ENCODE measurements at regions not wholly inside any gene's neighbourhood (a gene's known extent, or its start where the extent isn't known, plus 50 kb on each side); places are given as distances from the start of the nearest gene placed in this dataset.

- WGBS, 2 donors, result 62 to 87% methylated on average over 4 of the region's 4 CpGs
These were observed 190.6 kb downstream of the RAD51AP2 start for GRCh38 chr2:17327649-17328048.

GRCh38 chr2:17326717-17327116, 191.5 kb downstream of the RAD51AP2 start:
- no peaks in the 10 kb centered on the region for H3K36me3 ChIP-seq
- no peak for DNase-seq (ENCODE audit: low spot score in 2 of 2)
- no peaks in the 10 kb centered on the region for H3K27me3 ChIP-seq
- 65 to 80% methylated on average over 2 of the region's 2 CpGs for WGBS, 2 donors
- no peaks in the 10 kb centered on the region for H3K4me1 ChIP-seq
- H3K27ac ChIP-seq, result no peak overlapping the region
- no peak for TF ChIP-seq POLR2A (IDR thresholded peaks at IDR 0.05)
- no peak for TF ChIP-seq EP300 (IDR thresholded peaks at IDR 0.05)
- TF ChIP-seq, protein P1, sequence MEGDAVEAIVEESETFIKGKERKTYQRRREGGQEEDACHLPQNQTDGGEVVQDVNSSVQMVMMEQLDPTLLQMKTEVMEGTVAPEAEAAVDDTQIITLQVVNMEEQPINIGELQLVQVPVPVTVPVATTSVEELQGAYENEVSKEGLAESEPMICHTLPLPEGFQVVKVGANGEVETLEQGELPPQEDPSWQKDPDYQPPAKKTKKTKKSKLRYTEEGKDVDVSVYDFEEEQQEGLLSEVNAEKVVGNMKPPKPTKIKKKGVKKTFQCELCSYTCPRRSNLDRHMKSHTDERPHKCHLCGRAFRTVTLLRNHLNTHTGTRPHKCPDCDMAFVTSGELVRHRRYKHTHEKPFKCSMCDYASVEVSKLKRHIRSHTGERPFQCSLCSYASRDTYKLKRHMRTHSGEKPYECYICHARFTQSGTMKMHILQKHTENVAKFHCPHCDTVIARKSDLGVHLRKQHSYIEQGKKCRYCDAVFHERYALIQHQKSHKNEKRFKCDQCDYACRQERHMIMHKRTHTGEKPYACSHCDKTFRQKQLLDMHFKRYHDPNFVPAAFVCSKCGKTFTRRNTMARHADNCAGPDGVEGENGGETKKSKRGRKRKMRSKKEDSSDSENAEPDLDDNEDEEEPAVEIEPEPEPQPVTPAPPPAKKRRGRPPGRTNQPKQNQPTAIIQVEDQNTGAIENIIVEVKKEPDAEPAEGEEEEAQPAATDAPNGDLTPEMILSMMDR (IDR thresholded peaks at IDR 0.05), result no peak
- H3K9me3 ChIP-seq, result no peaks in the 10 kb centered on the region
- H3K4me3 ChIP-seq, result no peak overlapping the region

More at GRCh38 chr2:17327649-17328048, 190.6 kb downstream of the RAD51AP2 start:
- H3K9me3 ChIP-seq, result no peaks in the 10 kb centered on the region
- TF ChIP-seq, protein P1 (IDR thresholded peaks at IDR 0.05), result no peak
- TF ChIP-seq EP300 (IDR thresholded peaks at IDR 0.05), result no peak
- TF ChIP-seq POLR2A (IDR thresholded peaks at IDR 0.05), result no peak
- H3K4me1 ChIP-seq, result no peaks in the 10 kb centered on the region
- no peak overlapping the region for H3K4me3 ChIP-seq
- no peaks in the 10 kb centered on the region for H3K27me3 ChIP-seq
- no peak overlapping the region for H3K27ac ChIP-seq
- no peaks in the 10 kb centered on the region for H3K36me3 ChIP-seq
- no peak for DNase-seq (ENCODE audit: low spot score in 2 of 2)

DNA sequence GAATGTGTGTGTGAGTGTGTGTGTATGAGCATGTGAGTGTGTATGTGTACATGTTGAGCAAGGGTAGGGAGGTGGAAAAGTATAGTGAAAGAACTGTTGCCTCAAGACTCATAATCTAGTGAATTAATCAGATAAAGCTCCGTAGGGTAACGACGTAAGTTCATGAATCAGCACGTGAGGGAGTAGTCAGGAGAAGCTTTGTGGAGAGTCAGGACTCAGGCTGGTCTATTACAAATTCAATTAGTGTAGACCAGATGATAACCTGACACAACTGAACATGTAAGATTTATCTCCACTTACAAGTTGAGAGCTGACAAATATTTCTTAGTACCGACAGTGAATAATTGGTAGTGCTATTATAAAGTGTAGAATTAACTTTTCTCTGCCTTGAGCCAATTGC, 194.5 kb downstream of the RAD51AP2 start:
- Histone ChIP-seq H3K27ac (no peak overlapping the region), H3K4me1 (no peaks in the 10 kb centered on the region), H3K4me3 (no peak overlapping the region), H3K9me3 (no peaks in the 10 kb centered on the region), H3K27me3 (no peaks in the 10 kb centered on the region), H3K36me3 (no peaks in the 10 kb centered on the region)
- 87 to 88% methylated on average over 5 of the region's 5 CpGs for whole genome bisulfite sequencing, 2 donors
- DNase-seq (ENCODE audit: low spot score in 2 of 2), result no peak
- TF ChIP-seq POLR2A (IDR thresholded peaks at IDR 0.05) (no peak), EP300 (IDR thresholded peaks at IDR 0.05) (no peak)
- TF ChIP-seq, protein P1 (IDR thresholded peaks at IDR 0.05), result no peak

DNA sequence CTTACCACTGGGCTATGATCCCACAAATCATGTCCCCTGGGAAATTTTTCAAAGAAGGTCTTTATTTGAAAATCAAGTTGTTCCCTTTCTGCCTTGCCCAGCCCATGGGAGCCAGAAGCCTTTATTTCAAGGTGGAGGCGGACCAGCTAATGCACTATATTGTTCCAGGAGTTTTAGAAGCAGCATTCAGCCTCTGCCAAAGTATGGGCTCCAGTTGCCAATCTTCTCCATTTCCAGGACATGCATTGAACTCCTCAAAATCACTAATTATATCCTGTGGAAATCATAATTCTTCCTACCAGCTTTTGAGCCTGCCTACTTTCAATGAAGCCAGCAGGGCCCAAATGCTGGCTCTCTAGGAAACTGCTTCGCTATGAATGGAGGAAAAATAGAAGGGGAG, 195.8 kb downstream of the RAD51AP2 start:
- TF ChIP-seq POLR2A (IDR thresholded peaks at IDR 0.05) (no peak), EP300 (IDR thresholded peaks at IDR 0.05) (no peak)
- TF ChIP-seq, protein P1 (IDR thresholded peaks at IDR 0.05), result no peak
- WGBS, 2 donors, result 70 to 84% methylated on average over 2 of the region's 2 CpGs
- Histone ChIP-seq H3K4me1 (peaks cover 0 to 3% (median 0%) of the 10 kb centered on the region in 4 donors), H3K9me3 (no peaks in the 10 kb centered on the region), H3K36me3 (no peaks in the 10 kb centered on the region), H3K27ac (no peak overlapping the region), H3K27me3 (no peaks in the 10 kb centered on the region), H3K4me3 (no peak overlapping the region)
- no peak for DNase-seq (ENCODE audit: low spot score in 2 of 2)

DNA sequence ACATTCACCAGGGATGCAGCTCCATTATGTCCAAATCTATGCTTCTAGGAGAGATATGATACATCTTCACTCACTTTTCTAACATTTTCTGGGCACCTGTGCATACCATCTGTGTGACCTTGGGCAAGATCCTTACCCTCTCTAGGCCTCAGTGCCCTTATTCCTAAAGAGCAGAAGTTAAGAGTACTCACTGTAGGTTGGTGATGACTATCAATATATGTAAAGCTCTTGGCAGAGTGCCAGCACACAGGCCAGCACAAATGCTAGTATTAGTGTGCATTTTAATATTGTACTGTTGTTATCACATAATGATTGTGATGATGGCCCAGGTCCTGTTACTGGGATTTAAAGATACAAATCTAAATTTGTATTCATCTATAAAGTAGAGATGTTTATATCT, 199.2 kb downstream of the RAD51AP2 start:
- H3K36me3 ChIP-seq, result no peaks in the 10 kb centered on the region
- H3K4me3 ChIP-seq, result no peak overlapping the region
- H3K4me1 ChIP-seq, result peaks cover 0 to 4% (median 0%) of the 10 kb centered on the region in 4 donors
- H3K27me3 ChIP-seq, result no peaks in the 10 kb centered on the region
- H3K27ac ChIP-seq, result no peak overlapping the region
- DNase-seq (ENCODE audit: low spot score in 2 of 2), result no peak
- TF ChIP-seq, protein P1 (IDR thresholded peaks at IDR 0.05), result no peak
- TF ChIP-seq POLR2A (IDR thresholded peaks at IDR 0.05), result no peak
- TF ChIP-seq EP300 (IDR thresholded peaks at IDR 0.05), result no peak
- H3K9me3 ChIP-seq, result no peaks in the 10 kb centered on the region
